Lower leg skin (tissue), 4 donors: ENCODE measurements at regions not wholly inside any gene's neighbourhood (a gene's known extent, or its start where the extent isn't known, plus 50 kb on each side); places are given as distances from the start of the nearest gene placed in this dataset.

Experiments used
- DNase-seq, 2 donors: peaks; one replicate each; pipeline ENCODE4 v3.0.0-alpha.2; 2019; ENCODE audit warnings: low spot score in 2 of 2
- H3K4me3 ChIP-seq: fragments of 200-600 bp; sonication (generic); 2 replicates; pipeline ENCODE4 v1.5.1; 2017; ENCODE audit warnings: mild to moderate bottlenecking, low read depth; ENCODE audit not compliant: poor library complexity, severe bottlenecking
- POLR2A ChIP-seq, 2 donors: fragments of 450-650 bp; IDR thresholded peaks; one replicate each; pipeline ENCODE4 v1.6.1; 2016 to 2017; ENCODE audit warnings: antibody characterized with exemption in 2 of 2, mild to moderate bottlenecking in 1 of 2, moderate library complexity in 1 of 2
- WGBS, 2 donors: methylation state at CpG; one replicate each; pipeline ENCODE4 v1.1.5; 2018; 5-methylcytosine and 5-hydroxymethylcytosine counted together
- intact Hi-C: fragments of 100-400 bp; cut with DNase I; formaldehyde crosslinking; loops from one replicate; pipeline ENCODE4 v1.15.0; 2023; ENCODE audit warnings: low total_unique reads
- TF ChIP-seq, protein P1 (sequence below), 3 donors: fragments of 450-650 bp; IDR thresholded peaks; one replicate each; pipeline ENCODE4 v1.5.1; 2016; ENCODE audit warnings: antibody characterized with exemption in 3 of 3, mild to moderate bottlenecking in 3 of 3, moderate library complexity in 2 of 3

DNA sequence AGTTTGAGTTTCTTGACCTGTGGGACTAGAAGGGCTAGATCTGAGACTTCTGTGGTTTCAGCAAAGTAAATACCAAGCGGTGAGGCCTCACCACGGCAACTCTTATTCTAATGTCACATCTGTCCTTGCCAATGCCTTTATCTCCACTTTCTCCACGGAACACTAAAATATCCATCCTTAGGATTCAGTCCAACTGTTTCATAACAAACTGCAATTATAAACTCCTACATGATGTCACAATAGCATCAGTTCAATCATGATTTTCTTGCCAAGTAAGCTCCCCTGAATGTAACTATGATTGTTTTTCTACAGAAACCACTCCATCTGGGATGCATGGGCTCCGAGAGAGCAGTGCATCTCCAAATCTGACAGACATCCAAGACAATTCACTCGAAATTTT, 79.6 kb downstream of the LRATD1 start:
- no peak overlapping the region for H3K4me3 ChIP-seq
- no peak for TF ChIP-seq POLR2A (IDR thresholded peaks at IDR 0.05)
- TF ChIP-seq, protein P1, sequence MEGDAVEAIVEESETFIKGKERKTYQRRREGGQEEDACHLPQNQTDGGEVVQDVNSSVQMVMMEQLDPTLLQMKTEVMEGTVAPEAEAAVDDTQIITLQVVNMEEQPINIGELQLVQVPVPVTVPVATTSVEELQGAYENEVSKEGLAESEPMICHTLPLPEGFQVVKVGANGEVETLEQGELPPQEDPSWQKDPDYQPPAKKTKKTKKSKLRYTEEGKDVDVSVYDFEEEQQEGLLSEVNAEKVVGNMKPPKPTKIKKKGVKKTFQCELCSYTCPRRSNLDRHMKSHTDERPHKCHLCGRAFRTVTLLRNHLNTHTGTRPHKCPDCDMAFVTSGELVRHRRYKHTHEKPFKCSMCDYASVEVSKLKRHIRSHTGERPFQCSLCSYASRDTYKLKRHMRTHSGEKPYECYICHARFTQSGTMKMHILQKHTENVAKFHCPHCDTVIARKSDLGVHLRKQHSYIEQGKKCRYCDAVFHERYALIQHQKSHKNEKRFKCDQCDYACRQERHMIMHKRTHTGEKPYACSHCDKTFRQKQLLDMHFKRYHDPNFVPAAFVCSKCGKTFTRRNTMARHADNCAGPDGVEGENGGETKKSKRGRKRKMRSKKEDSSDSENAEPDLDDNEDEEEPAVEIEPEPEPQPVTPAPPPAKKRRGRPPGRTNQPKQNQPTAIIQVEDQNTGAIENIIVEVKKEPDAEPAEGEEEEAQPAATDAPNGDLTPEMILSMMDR (IDR thresholded peaks at IDR 0.05): no peak
- WGBS, 2 donors: 35 to 38% methylated on average over 5 of the region's 5 CpGs
- no peak for DNase-seq
- intact Hi-C loops: no loop called here

DNA sequence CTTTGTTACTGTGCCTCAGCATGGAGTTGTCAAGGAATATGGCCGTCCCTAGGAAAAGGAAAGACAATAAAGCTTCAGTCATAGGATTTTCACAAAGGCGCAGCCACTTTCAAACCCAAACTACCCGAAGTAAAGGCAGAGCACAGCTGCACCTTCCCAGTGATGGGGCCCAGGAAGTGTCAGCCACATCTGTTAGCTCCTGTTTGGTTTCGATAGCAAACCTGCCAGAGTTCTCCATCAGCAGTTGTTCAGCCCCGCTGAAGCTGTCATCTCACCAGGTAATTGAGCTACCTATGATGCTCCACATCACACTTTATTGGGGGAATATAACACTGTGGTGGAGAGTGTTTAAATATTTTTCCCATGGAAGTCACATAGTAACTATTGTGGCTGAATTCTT, 80.7 kb downstream of the LRATD1 start:
- TF ChIP-seq, protein P1 (IDR thresholded peaks at IDR 0.05): no peak
- TF ChIP-seq POLR2A (IDR thresholded peaks at IDR 0.05): no peak
- H3K4me3 ChIP-seq: no peak overlapping the region
- intact Hi-C loops: no loop called here
- DNase-seq: no peak
- WGBS, 2 donors: 90 to 91% methylated on average over 5 of the region's 5 CpGs

DNA sequence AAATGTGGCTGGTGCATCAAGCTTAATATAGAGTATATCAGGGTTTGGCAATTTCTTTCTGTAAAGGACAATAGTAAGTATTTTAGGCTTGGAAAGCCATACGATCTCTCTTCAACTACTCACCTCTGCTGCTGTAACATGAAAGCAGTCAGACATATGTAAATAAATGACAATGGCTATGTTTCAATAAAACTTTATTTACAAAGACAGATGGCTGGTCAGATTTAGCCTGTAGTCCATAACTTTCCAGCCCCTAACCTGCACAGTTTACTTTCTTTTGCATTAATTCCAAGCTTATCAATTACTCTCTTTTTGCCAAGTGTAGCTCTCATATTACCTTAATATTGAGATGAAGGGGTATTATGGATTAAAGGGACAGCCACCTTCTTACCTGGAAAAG, 83.1 kb downstream of the LRATD1 start:
- H3K4me3 ChIP-seq: no peak overlapping the region
- intact Hi-C loops: no loop called here
- TF ChIP-seq, protein P1 (IDR thresholded peaks at IDR 0.05): no peak
- TF ChIP-seq POLR2A (IDR thresholded peaks at IDR 0.05): no peak
- 90% methylated on average over 1 of the region's 1 CpG for WGBS, 2 donors
- DNase-seq: no peak

DNA sequence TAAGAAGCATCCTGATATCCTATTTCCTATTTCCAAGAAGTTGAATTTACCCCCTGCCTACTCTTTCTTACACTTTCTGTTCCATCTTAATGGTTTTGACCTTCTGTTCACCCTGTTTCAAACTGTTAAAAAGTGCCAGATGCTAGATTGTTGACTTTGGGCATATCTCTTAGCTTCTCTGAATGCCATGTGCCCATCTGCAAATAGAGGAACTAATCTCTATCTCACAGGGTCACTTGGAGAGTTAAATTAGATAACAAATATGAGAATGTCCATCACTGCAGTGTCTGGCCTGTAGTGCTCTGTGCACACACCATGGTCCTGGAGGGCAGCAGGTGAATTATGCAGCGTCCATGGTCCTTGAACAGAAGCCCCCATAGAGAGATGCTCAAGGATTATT, 83.8 kb downstream of the LRATD1 start:
- no peak overlapping the region for H3K4me3 ChIP-seq
- DNase-seq: no peak
- WGBS, 2 donors: 29 to 40% methylated on average over 1 of the region's 1 CpG
- intact Hi-C loops: no loop called here
- TF ChIP-seq, protein P1 (IDR thresholded peaks at IDR 0.05): no peak

DNA sequence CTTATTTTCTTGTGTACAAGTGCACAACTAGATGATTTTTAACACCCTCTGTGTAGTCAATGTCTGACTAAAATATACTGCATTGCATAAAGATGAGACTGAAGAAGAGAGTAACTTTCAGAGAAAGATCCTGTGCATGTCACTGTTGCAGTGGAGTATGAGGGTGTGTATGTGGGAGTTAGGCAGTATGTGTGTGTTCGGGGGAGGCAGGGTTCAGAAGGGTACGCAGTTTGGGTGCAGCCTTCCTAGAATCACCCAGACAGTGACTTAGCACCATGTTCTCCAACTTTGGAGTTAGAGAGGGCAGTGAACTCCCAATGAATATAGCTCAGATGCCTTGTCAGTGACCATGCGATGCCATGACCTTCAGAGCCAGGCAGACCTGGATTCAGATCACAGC, 84.6 kb downstream of the LRATD1 start:
- H3K4me3 ChIP-seq: no peak overlapping the region
- intact Hi-C loops: no loop called here
- WGBS, 2 donors: 95 to 97% methylated on average over 3 of the region's 3 CpGs
- no peak for DNase-seq
- TF ChIP-seq, protein P1 (IDR thresholded peaks at IDR 0.05): no peak
- TF ChIP-seq POLR2A (IDR thresholded peaks at IDR 0.05): no peak

DNA sequence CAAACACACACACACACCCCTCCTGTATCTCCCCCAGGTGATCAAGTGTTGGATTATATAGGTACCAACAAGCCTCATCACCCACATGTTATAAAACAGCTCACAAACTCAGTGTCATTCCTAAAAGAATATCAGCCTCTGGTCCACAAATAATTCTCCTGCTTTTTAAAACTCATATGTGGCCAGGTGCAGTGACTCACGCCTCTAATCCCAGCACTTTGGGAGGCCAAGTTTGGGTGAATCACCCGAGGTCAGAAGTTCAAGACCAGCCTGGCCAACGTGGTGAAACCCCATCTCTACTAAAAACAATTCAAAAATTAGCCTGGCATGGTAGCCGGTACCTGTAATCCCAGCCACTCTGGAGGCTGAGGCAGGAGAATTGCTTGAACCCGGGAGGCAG, 87.8 kb downstream of the LRATD1 start:
- intact Hi-C loops: loop anchor here (5.0 kb wide), 1 partner anchor 1223 kb away; no protein-coding TSS in a partner anchor
- TF ChIP-seq POLR2A (IDR thresholded peaks at IDR 0.05): no peak
- TF ChIP-seq, protein P1 (IDR thresholded peaks at IDR 0.05): no peak

More for the DNA sequence above, 87.8 kb downstream of the LRATD1 start:
- WGBS, 2 donors: 69 to 74% methylated on average over 5 of the region's 5 CpGs
- no peak for DNase-seq
- no peak overlapping the region for H3K4me3 ChIP-seq
